ENCODE measurements at regions not wholly inside any gene's neighbourhood (a gene's known extent, or its start where the extent isn't known, plus 50 kb on each side); places are given as distances from the start of the nearest gene placed in this dataset.

GRCh38 chr21:35332841-35333426 is 283.8 kb upstream of the RUNX1 start:
- no peaks in the 10 kb centered on the region for H3K9me2 ChIP-seq (replicated peaks; ENCODE audit: low read depth, low read length)
- TF ChIP-seq EZH2phosphoT487 (IDR thresholded peaks at IDR 0.05; ENCODE audit: borderline replicate concordance) (no peak), CTCF (conservative IDR thresholded peaks at IDR 0.05; ENCODE audit: low read length) (no peak)
- no peaks in the 10 kb centered on the region for H3K36me3 ChIP-seq (ENCODE audit: insufficient read depth, low read length)
- no peaks in the 10 kb centered on the region for H3K79me2 ChIP-seq (ENCODE audit: insufficient read depth, low read length)
- no peaks in the 10 kb centered on the region for H3F3A ChIP-seq (ENCODE audit: low read depth)
- no peaks in the 10 kb centered on the region for H3K4me1 ChIP-seq (ENCODE audit: insufficient read depth, low read length, poor library complexity, severe bottlenecking)
- no peak overlapping the region for H2AFZ ChIP-seq (ENCODE audit: low read length)
- no peaks in the 10 kb centered on the region for H3K9me3 ChIP-seq (ENCODE audit: insufficient read depth, low read depth, low read length)
- H3K4me2 ChIP-seq (ENCODE audit: low read depth, low read length, poor library complexity, severe bottlenecking) = no peak overlapping the region
- no peak overlapping the region for H3K4me3 ChIP-seq (ENCODE audit: low read length, poor library complexity, severe bottlenecking)
- no peak overlapping the region for H3K9ac ChIP-seq (ENCODE audit: low read depth, low read length, poor library complexity, severe bottlenecking)
- no peaks in the 10 kb centered on the region for H3K27me3 ChIP-seq (ENCODE audit: insufficient read depth, low read length, poor library complexity, severe bottlenecking)
- no peaks in the 10 kb centered on the region for H4K20me1 ChIP-seq (ENCODE audit: insufficient read depth, low read length, poor library complexity, severe bottlenecking)

- H2AFZ ChIP-seq (ENCODE audit: low read length) = no peak overlapping the region
- H3K4me3 ChIP-seq (ENCODE audit: low read length, poor library complexity, severe bottlenecking) = no peak overlapping the region
- no peaks in the 10 kb centered on the region for H3K4me1 ChIP-seq (ENCODE audit: insufficient read depth, low read length, poor library complexity, severe bottlenecking)
- no peak overlapping the region for H3K9ac ChIP-seq (ENCODE audit: low read depth, low read length, poor library complexity, severe bottlenecking)
- TF ChIP-seq EZH2phosphoT487 (IDR thresholded peaks at IDR 0.05; ENCODE audit: borderline replicate concordance) (no peak), CTCF (conservative IDR thresholded peaks at IDR 0.05; ENCODE audit: low read length) (no peak)
- no peaks in the 10 kb centered on the region for H3K79me2 ChIP-seq (ENCODE audit: insufficient read depth, low read length)
- no peaks in the 10 kb centered on the region for H3K9me2 ChIP-seq (replicated peaks; ENCODE audit: low read depth, low read length)
- H4K20me1 ChIP-seq (ENCODE audit: insufficient read depth, low read length, poor library complexity, severe bottlenecking) = no peaks in the 10 kb centered on the region
- no peak overlapping the region for H3K4me2 ChIP-seq (ENCODE audit: low read depth, low read length, poor library complexity, severe bottlenecking)
- H3F3A ChIP-seq (ENCODE audit: low read depth) = no peaks in the 10 kb centered on the region
- no peaks in the 10 kb centered on the region for H3K27me3 ChIP-seq (ENCODE audit: insufficient read depth, low read length, poor library complexity, severe bottlenecking)
- no peaks in the 10 kb centered on the region for H3K36me3 ChIP-seq (ENCODE audit: insufficient read depth, low read length)
- H3K9me3 ChIP-seq (ENCODE audit: insufficient read depth, low read depth, low read length) = no peaks in the 10 kb centered on the region
Measured at GRCh38 chr21:35329940-35330660, 281.0 kb upstream of the RUNX1 start.

- no peaks in the 10 kb centered on the region for H3K36me3 ChIP-seq (ENCODE audit: insufficient read depth, low read length)
- no peak for TF ChIP-seq EZH2phosphoT487 (IDR thresholded peaks at IDR 0.05; ENCODE audit: borderline replicate concordance)
- no peak for TF ChIP-seq CTCF (conservative IDR thresholded peaks at IDR 0.05; ENCODE audit: low read length)
- no peaks in the 10 kb centered on the region for H3K9me3 ChIP-seq (ENCODE audit: insufficient read depth, low read depth, low read length)
- H3K4me3 ChIP-seq (ENCODE audit: low read length, poor library complexity, severe bottlenecking) = no peak overlapping the region
- H3K9ac ChIP-seq (ENCODE audit: low read depth, low read length, poor library complexity, severe bottlenecking) = no peak overlapping the region
- no peaks in the 10 kb centered on the region for H3F3A ChIP-seq (ENCODE audit: low read depth)
- H3K4me1 ChIP-seq (ENCODE audit: insufficient read depth, low read length, poor library complexity, severe bottlenecking) = no peaks in the 10 kb centered on the region
- no peaks in the 10 kb centered on the region for H3K79me2 ChIP-seq (ENCODE audit: insufficient read depth, low read length)
- H3K4me2 ChIP-seq (ENCODE audit: low read depth, low read length, poor library complexity, severe bottlenecking) = no peak overlapping the region
- no peaks in the 10 kb centered on the region for H4K20me1 ChIP-seq (ENCODE audit: insufficient read depth, low read length, poor library complexity, severe bottlenecking)
- H3K9me2 ChIP-seq (replicated peaks; ENCODE audit: low read depth, low read length) = no peaks in the 10 kb centered on the region
- H3K27me3 ChIP-seq (ENCODE audit: insufficient read depth, low read length, poor library complexity, severe bottlenecking) = no peaks in the 10 kb centered on the region
- no peak overlapping the region for H2AFZ ChIP-seq (ENCODE audit: low read length)
Measured at GRCh38 chr21:35328856-35329455, 279.9 kb upstream of the RUNX1 start.
